ENCODE measurements at regions not wholly inside any gene's neighbourhood (a gene's known extent, or its start where the extent isn't known, plus 50 kb on each side); places are given as distances from the start of the nearest gene placed in this dataset.

- DNase-seq = no peak
- TF ChIP-seq EZH2 (IDR thresholded peaks at IDR 0.05; ENCODE audit: low read depth) (no peak), CTCF (conservative IDR thresholded peaks at IDR 0.05) (no peak)
- Histone ChIP-seq H3K9me3 (ENCODE audit: insufficient read depth, low read depth) (peaks cover 2% of the 10 kb centered on the region; the same call in 1 of the 2 replicates), H3K27me3 (ENCODE audit: insufficient read depth, low read depth) (no peaks in the 10 kb centered on the region), H3K27ac (no peak overlapping the region), H3K36me3 (ENCODE audit: low read depth) (no peaks in the 10 kb centered on the region), H2AFZ (no peak overlapping the region), H3K9me2 (ENCODE audit: insufficient read depth) (no peaks in the 10 kb centered on the region), H4K20me1 (ENCODE audit: insufficient read depth) (no peaks in the 10 kb centered on the region), H3K4me2 (no peak overlapping the region), H3K4me3 (no peak overlapping the region), H3F3A (ENCODE audit: insufficient read depth, low read depth) (no peaks in the 10 kb centered on the region), H3K79me2 (ENCODE audit: low read depth) (no peaks in the 10 kb centered on the region), H3K4me1 (replicated peaks; ENCODE audit: insufficient read depth) (no peaks in the 10 kb centered on the region)
- intact Hi-C loops (cut with micrococcal nuclease; ENCODE audit: unreplicated experiment) = no loop called here
- BruUV-seq (replicated peaks) = no TSS peak
- ChIA-PET CTCF (no interaction called here), POLR2A (ENCODE audit: unreplicated experiment) (no interaction called here)
Measured at GRCh38 chr5:158409507-158409906, 550.6 kb upstream of the CLINT1 start.

GRCh38 chr5:158407824-158408195 is 548.9 kb upstream of the CLINT1 start:
- Histone ChIP-seq H2AFZ (no peak overlapping the region), H3K27ac (no peak overlapping the region), H3K36me3 (ENCODE audit: low read depth) (no peaks in the 10 kb centered on the region), H3F3A (ENCODE audit: insufficient read depth, low read depth) (no peaks in the 10 kb centered on the region), H3K79me2 (ENCODE audit: low read depth) (no peaks in the 10 kb centered on the region), H3K4me3 (no peak overlapping the region), H3K9me3 (ENCODE audit: insufficient read depth, low read depth) (peaks cover 2% of the 10 kb centered on the region; the same call in 1 of the 2 replicates), H3K4me2 (no peak overlapping the region), H3K27me3 (ENCODE audit: insufficient read depth, low read depth) (no peaks in the 10 kb centered on the region), H3K4me1 (replicated peaks; ENCODE audit: insufficient read depth) (no peaks in the 10 kb centered on the region), H4K20me1 (ENCODE audit: insufficient read depth) (no peaks in the 10 kb centered on the region), H3K9me2 (ENCODE audit: insufficient read depth) (no peaks in the 10 kb centered on the region)
- ChIA-PET POLR2A (ENCODE audit: unreplicated experiment) (no interaction called here), CTCF (no interaction called here)
- TF ChIP-seq CTCF (conservative IDR thresholded peaks at IDR 0.05) = no peak
- TF ChIP-seq EZH2 (IDR thresholded peaks at IDR 0.05; ENCODE audit: low read depth) = no peak
- intact Hi-C loops (cut with micrococcal nuclease; ENCODE audit: unreplicated experiment) = no loop called here
- no peak for DNase-seq
- no TSS peak for BruUV-seq (replicated peaks)

GRCh38 chr5:158406884-158407823 is 548.2 kb upstream of the CLINT1 start:
- no peak for DNase-seq
- POLR2A ChIA-PET (ENCODE audit: unreplicated experiment) = no interaction called here

More at GRCh38 chr5:158406884-158407823, 548.2 kb upstream of the CLINT1 start:
- Histone ChIP-seq H3K27ac (no peak overlapping the region), H3K9me3 (ENCODE audit: insufficient read depth, low read depth) (peaks cover 2% of the 10 kb centered on the region; the same call in 1 of the 2 replicates), H2AFZ (no peak overlapping the region), H3F3A (ENCODE audit: insufficient read depth, low read depth) (no peaks in the 10 kb centered on the region), H3K4me1 (replicated peaks; ENCODE audit: insufficient read depth) (no peaks in the 10 kb centered on the region), H3K4me3 (no peak overlapping the region), H3K36me3 (ENCODE audit: low read depth) (no peaks in the 10 kb centered on the region), H3K27me3 (ENCODE audit: insufficient read depth, low read depth) (no peaks in the 10 kb centered on the region), H3K79me2 (ENCODE audit: low read depth) (no peaks in the 10 kb centered on the region), H3K4me2 (no peak overlapping the region), H3K9me2 (ENCODE audit: insufficient read depth) (no peaks in the 10 kb centered on the region), H4K20me1 (ENCODE audit: insufficient read depth) (no peaks in the 10 kb centered on the region)
- intact Hi-C loops (cut with micrococcal nuclease; ENCODE audit: unreplicated experiment) = no loop called here
- CTCF ChIA-PET = no interaction called here
- BruUV-seq (replicated peaks) = no TSS peak
- TF ChIP-seq EZH2 (IDR thresholded peaks at IDR 0.05; ENCODE audit: low read depth) (no peak), CTCF (conservative IDR thresholded peaks at IDR 0.05) (no peak)
